Peyer's patch (tissue), 4 donors: ENCODE measurements at regions not wholly inside any gene's neighbourhood (a gene's known extent, or its start where the extent isn't known, plus 50 kb on each side); places are given as distances from the start of the nearest gene placed in this dataset.

Experiments used
- DNase-seq, 3 donors: peaks; one replicate each; pipeline ENCODE4 v3.0.0-alpha.2; 2017 to 2019
- H3K27ac ChIP-seq, 4 donors: fragments of 200-600 bp; sonication (generic); one replicate each; pipeline ENCODE4 v1.5.1; 2016 to 2019
- H3K27me3 ChIP-seq, 2 donors: fragments of 200-600 bp; sonication (generic); one replicate each; pipeline ENCODE4 v1.5.1; 2019
- H3K36me3 ChIP-seq, 3 donors: fragments of 200-600 bp; sonication (generic); one replicate each; pipeline ENCODE4 v1.5.1; 2016 to 2019
- H3K4me1 ChIP-seq, 4 donors: fragments of 200-600 bp; sonication (generic); one replicate each; pipeline ENCODE4 v1.5.1; 2016 to 2019
- H3K4me3 ChIP-seq, 4 donors: fragments of 200-600 bp; sonication (generic); 1 replicate in 3 of 4; 2 replicates in 1 of 4; pipeline ENCODE4 v1.5.1; 2016 to 2019; ENCODE audit warnings: mild to moderate bottlenecking in 1 of 4
- H3K9me3 ChIP-seq, 4 donors: fragments of 200-600 bp; sonication (generic); one replicate each; pipeline ENCODE4 v1.5.1; 2016 to 2019; ENCODE audit warnings: mild to moderate bottlenecking in 1 of 4
- POLR2A ChIP-seq, 2 donors: fragments of 450-650 bp; IDR thresholded peaks; one replicate each; pipeline ENCODE4 v1.5.1; 2017; ENCODE audit warnings: antibody characterized with exemption in 2 of 2, mild to moderate bottlenecking in 2 of 2, moderate library complexity in 2 of 2
- TF ChIP-seq, protein P1 (sequence below), 6 experiments: fragments of 450-650 bp in 4 of 6; fragments of 200-600 bp in 2 of 6; sonication (generic) in 1 of 6; IDR thresholded peaks; one replicate each; pipeline ENCODE4 v1.5.1; 2017 to 2019; ENCODE audit warnings: antibody characterized with exemption in 6 of 6, mild to moderate bottlenecking in 3 of 6, moderate library complexity in 1 of 6

DNA sequence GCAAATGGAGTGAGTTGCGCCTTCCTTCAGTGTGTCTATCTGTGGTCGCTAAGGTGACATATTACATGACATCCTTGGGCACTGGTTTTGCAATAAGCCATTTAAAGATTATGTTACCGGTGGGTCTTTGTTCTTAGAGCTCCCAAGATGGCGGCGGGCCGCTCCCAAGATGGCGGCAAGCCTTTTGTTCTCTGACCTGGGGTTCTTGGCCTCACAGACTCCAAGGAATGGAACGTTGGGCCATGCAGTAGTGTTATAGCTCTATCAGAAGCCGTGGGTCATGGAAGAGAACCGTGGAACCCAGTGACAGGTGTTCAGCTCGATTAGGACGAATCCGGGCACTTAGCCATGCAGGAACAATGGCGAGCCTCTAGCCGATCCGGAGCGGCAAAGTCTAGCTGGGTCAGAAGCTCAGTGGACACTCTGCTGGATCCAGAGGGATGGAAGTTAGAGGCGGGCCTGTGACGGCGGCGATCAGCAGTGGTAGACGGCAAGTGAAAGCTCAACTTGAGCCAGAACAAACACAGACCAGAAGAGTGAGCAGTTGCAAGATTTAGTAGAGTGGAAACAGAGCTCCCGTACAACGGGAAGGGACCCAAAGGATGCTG, 188.6 kb downstream of the TEX29 start:
- TF ChIP-seq POLR2A (IDR thresholded peaks at IDR 0.05): no peak
- TF ChIP-seq, protein P1, sequence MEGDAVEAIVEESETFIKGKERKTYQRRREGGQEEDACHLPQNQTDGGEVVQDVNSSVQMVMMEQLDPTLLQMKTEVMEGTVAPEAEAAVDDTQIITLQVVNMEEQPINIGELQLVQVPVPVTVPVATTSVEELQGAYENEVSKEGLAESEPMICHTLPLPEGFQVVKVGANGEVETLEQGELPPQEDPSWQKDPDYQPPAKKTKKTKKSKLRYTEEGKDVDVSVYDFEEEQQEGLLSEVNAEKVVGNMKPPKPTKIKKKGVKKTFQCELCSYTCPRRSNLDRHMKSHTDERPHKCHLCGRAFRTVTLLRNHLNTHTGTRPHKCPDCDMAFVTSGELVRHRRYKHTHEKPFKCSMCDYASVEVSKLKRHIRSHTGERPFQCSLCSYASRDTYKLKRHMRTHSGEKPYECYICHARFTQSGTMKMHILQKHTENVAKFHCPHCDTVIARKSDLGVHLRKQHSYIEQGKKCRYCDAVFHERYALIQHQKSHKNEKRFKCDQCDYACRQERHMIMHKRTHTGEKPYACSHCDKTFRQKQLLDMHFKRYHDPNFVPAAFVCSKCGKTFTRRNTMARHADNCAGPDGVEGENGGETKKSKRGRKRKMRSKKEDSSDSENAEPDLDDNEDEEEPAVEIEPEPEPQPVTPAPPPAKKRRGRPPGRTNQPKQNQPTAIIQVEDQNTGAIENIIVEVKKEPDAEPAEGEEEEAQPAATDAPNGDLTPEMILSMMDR (IDR thresholded peaks at IDR 0.05): no peak
- DNase-seq: no peak
- H3K4me3 ChIP-seq: no peak overlapping the region
- no peaks in the 10 kb centered on the region for H3K4me1 ChIP-seq
- no peaks in the 10 kb centered on the region for H3K9me3 ChIP-seq
- no peaks in the 10 kb centered on the region for H3K27me3 ChIP-seq
- no peaks in the 10 kb centered on the region for H3K36me3 ChIP-seq
- H3K27ac ChIP-seq: no peak overlapping the region

DNA sequence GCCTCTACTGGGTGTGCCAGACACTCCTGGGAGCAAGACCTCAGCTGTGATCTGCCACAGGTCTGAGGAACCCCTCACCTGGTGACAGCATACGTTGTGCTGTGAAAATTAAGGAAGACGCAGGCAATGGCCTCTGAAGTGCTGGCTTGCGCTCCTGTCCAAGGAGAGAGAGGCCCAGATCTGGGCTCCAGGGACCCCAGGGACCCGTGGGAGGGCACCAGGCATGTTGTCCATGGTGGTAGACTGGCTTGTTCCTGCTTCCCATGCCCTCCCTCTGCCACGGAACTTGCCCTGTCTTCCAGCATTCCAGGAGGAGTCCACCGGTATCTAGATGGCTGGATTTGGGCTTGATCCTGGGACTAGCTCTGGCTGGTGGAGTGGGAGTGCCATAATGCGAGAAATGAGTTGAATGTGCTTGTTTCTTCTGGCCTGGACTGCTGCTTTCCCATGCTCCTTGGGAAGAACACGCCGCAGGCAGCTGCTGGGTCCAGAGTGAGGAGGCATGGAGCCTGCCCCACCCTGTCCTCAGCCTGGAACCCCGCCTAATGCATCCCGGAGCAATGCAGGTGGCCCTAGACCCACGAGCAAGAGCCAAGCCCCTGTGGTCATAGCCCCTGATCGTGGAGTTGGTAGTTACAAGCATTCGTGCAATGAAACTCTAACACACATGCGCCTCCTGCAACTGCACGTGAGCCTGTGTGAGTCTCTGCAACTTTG, 190.2 kb downstream of the TEX29 start:
- Histone ChIP-seq H3K27ac (no peak overlapping the region), H3K9me3 (no peaks in the 10 kb centered on the region), H3K4me3 (no peak overlapping the region), H3K4me1 (no peaks in the 10 kb centered on the region), H3K27me3 (no peaks in the 10 kb centered on the region), H3K36me3 (no peaks in the 10 kb centered on the region)
- TF ChIP-seq POLR2A (IDR thresholded peaks at IDR 0.05): no peak
- TF ChIP-seq, protein P1 (IDR thresholded peaks at IDR 0.05): no peak
- DNase-seq: no peak

DNA sequence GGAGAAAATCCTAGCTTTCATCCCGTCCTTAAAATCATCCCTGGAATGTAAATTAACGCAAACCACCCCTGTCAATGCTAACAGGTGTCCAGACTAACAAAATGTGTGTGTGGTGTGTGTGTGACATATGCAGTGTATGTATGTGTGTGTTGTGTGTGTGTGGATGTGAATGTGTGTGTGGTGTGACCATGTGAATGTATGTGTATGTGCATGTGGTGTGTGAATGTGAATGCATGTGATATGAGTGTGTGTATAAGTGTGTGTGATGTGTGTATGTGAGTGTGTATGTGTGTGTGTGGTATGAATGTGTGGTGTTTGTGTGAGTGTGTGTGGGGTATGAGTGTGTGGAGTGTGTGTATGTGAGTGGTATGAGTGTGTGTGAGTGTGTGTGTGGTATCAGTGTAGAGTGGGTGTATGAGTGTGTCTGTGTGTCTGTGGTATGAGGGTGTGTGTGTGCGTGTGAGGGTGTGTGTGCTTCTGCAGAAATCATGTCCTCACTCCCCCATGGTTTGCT, 190.8 kb downstream of the TEX29 start:
- Histone ChIP-seq H3K27ac (no peak overlapping the region), H3K9me3 (no peaks in the 10 kb centered on the region), H3K36me3 (no peaks in the 10 kb centered on the region), H3K4me3 (no peak overlapping the region), H3K27me3 (no peaks in the 10 kb centered on the region), H3K4me1 (no peaks in the 10 kb centered on the region)
- no peak for DNase-seq
- TF ChIP-seq, protein P1 (IDR thresholded peaks at IDR 0.05): no peak
- no peak for TF ChIP-seq POLR2A (IDR thresholded peaks at IDR 0.05)

DNA sequence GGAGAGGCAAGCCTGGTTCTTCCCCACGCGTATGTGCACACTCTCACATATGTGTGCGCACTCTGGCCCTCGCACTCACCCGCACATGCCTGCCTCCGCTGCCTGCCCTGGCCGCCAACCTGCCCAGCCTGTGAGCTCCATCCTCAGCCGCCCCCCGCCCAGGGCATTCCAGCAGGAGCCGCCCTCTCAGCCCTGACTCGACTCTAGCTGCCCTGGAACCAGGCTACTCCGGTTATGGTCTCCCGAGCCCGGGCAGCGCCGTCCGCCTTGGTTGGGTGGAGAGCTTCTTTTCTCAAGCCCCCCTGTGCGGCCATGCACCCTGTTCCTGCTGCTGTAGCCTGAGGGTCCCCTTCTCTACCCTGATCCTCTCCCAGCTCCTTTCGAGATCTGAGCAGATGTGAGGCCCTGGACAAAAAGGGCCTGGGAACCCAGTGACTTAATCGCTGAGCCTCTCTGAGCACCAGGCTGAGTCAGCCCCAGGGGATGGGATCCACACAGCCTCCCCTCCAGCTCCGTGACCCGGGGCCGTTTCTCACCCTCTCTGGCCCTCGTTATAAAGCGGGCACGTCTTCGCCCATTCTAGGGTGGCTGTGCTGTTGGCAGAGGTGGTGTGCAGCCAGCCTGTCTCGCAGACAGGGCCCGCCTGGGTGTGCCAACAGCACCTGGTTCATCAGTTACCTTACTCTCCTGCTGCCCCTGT, 191.5 kb downstream of the TEX29 start:
- Histone ChIP-seq H3K27ac (no peak overlapping the region), H3K27me3 (no peaks in the 10 kb centered on the region), H3K4me1 (no peaks in the 10 kb centered on the region), H3K4me3 (no peak overlapping the region), H3K36me3 (no peaks in the 10 kb centered on the region), H3K9me3 (no peaks in the 10 kb centered on the region)
- no peak for TF ChIP-seq POLR2A (IDR thresholded peaks at IDR 0.05)
- TF ChIP-seq, protein P1 (IDR thresholded peaks at IDR 0.05): no peak
- no peak for DNase-seq

DNA sequence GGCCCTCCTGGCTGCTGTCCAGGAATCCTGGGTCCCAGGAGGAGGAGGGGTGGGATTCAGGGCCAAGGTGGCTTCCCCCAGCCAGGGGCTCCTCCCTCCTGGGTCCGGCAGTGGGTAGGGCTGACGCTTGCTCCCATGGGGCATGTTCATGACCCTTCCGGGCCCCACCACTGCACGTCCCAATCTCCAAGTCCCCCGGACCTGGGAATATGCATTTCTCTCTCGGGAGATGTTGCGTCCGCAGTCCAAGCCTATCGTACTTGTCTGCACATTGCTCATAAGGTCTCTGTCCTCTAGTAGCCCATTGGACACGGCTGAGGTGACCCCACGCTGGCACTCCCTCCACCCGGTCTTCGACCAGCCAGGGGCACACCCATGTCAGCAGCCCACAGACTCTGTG, 192.3 kb downstream of the TEX29 start:
- Histone ChIP-seq H3K27ac (no peak overlapping the region), H3K36me3 (no peaks in the 10 kb centered on the region), H3K4me1 (no peaks in the 10 kb centered on the region), H3K4me3 (no peak overlapping the region), H3K9me3 (no peaks in the 10 kb centered on the region), H3K27me3 (no peaks in the 10 kb centered on the region)
- TF ChIP-seq, protein P1 (IDR thresholded peaks at IDR 0.05): no peak
- DNase-seq: no peak
